Ishikawa (cell line): ENCODE measurements at regions not wholly inside any gene's neighbourhood (a gene's known extent, or its start where the extent isn't known, plus 50 kb on each side); places are given as distances from the start of the nearest gene placed in this dataset.

Source experiments
- CEBPB ChIP-seq: IDR thresholded peaks from 2 replicates; pipeline ENCODE4 v1.6.1; 2012
- CREB1 ChIP-seq: IDR thresholded peaks from 2 replicates; pipeline ENCODE4 v1.6.1; 2012; ENCODE audit warnings: low read depth
- EGR1 ChIP-seq: IDR thresholded peaks from 2 replicates; pipeline ENCODE4 v1.6.1; 2012
- EP300 ChIP-seq: IDR thresholded peaks from 2 replicates; pipeline ENCODE4 v1.6.1; 2012; ENCODE audit warnings: borderline replicate concordance
- FOXM1 ChIP-seq: IDR thresholded peaks from 2 replicates; pipeline ENCODE4 v1.6.1; 2012; ENCODE audit warnings: low read depth, borderline replicate concordance
- NFIC ChIP-seq: IDR thresholded peaks from 2 replicates; pipeline ENCODE4 v1.6.1; 2012
- RAD21 ChIP-seq: IDR thresholded peaks from 2 replicates; pipeline ENCODE4 v1.6.1; 2012; ENCODE audit warnings: low read depth
- TAF1 ChIP-seq: IDR thresholded peaks from 2 replicates; pipeline ENCODE4 v1.6.1; 2012; ENCODE audit warnings: low read depth, mild to moderate bottlenecking
- TCF12 ChIP-seq: IDR thresholded peaks from 2 replicates; pipeline ENCODE4 v1.6.1; 2012; ENCODE audit warnings: low read depth
- TEAD4 ChIP-seq: IDR thresholded peaks from 2 replicates; pipeline ENCODE4 v1.6.1; 2012
- YY1 ChIP-seq: IDR thresholded peaks from 2 replicates; pipeline ENCODE4 v1.6.1; 2012; ENCODE audit warnings: low read depth
- ZBTB7A ChIP-seq: IDR thresholded peaks from 2 replicates; pipeline ENCODE4 v1.6.1; 2012; ENCODE audit warnings: low read depth
- TF ChIP-seq, protein P1 (sequence below): IDR thresholded peaks from 2 replicates; pipeline ENCODE4 v1.6.1; 2012
- TF ChIP-seq, protein P2 (sequence below): IDR thresholded peaks from 2 replicates; pipeline ENCODE4 v1.6.1; 2012
- TF ChIP-seq, protein P3 (sequence below): IDR thresholded peaks from 2 replicates; pipeline ENCODE4 v1.6.1; 2012; ENCODE audit warnings: low read depth, mild to moderate bottlenecking

DNA sequence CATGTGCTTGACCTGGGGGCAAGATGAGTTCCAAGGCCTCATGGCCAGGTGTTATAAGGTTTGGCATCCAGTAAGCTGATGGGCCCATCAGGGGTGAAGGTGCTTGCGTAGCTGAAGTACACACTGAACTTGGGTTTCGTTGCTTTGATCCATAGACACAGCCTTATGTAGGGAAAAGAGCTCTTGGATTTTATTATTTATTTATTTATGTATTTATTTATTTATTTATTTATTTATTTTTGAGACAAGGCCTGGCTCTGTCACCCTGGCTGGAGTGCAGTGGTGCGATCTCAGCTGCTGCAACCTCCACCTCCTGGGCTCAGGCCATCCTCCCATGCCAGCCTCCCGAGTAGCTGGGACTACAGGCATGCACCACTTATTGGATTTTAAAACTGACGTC, 63.2 kb downstream of the FOXD2 start:
- no peak for TF ChIP-seq CREB1
- TF ChIP-seq EP300: no peak
- TF ChIP-seq, protein P1, sequence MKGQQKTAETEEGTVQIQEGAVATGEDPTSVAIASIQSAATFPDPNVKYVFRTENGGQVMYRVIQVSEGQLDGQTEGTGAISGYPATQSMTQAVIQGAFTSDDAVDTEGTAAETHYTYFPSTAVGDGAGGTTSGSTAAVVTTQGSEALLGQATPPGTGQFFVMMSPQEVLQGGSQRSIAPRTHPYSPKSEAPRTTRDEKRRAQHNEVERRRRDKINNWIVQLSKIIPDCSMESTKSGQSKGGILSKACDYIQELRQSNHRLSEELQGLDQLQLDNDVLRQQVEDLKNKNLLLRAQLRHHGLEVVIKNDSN: no peak
- TF ChIP-seq, protein P2, sequence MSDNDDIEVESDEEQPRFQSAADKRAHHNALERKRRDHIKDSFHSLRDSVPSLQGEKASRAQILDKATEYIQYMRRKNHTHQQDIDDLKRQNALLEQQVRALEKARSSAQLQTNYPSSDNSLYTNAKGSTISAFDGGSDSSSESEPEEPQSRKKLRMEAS: no peak
- no peak for TF ChIP-seq FOXM1

DNA sequence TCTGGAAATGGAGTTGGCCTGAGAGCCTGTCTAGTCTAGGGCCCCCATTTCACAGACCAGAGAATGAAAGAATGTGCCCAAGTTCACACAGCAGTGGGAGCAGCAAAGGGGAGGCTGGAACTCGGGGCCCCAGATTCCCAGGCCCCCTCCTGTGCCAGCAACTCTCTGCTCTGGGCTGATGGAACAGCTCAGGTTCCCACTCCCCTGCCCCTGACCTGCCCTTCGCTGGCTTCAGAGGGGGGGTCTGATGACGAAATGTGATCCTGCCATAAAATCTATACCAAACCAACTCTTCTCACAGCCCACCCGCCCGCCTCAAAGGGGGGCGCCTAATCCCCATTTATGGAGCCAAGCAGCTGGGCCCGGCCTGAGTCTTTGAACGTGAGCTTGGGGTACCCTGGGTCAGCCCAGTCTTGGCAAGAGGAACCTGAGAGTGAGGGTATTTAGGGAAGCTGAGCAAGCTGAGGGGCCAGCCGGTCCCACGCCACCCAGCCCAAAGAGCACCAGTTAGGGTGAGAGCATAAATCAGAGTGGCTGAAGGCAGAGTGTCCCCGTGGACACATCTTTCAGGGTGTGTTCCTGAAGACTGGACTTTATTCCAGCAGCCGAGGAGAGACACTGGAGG, 65.0 kb downstream of the FOXD2 start:
- TF ChIP-seq RAD21 (no peak), TCF12 (no peak), CEBPB (no peak), EP300 (no peak), NFIC (no peak), CREB1 (no peak), TEAD4 (no peak), ZBTB7A (no peak), FOXM1 (no peak), TAF1 (no peak), YY1 (no peak), EGR1 (no peak)
- TF ChIP-seq, protein P2: no peak
- TF ChIP-seq, protein P3, sequence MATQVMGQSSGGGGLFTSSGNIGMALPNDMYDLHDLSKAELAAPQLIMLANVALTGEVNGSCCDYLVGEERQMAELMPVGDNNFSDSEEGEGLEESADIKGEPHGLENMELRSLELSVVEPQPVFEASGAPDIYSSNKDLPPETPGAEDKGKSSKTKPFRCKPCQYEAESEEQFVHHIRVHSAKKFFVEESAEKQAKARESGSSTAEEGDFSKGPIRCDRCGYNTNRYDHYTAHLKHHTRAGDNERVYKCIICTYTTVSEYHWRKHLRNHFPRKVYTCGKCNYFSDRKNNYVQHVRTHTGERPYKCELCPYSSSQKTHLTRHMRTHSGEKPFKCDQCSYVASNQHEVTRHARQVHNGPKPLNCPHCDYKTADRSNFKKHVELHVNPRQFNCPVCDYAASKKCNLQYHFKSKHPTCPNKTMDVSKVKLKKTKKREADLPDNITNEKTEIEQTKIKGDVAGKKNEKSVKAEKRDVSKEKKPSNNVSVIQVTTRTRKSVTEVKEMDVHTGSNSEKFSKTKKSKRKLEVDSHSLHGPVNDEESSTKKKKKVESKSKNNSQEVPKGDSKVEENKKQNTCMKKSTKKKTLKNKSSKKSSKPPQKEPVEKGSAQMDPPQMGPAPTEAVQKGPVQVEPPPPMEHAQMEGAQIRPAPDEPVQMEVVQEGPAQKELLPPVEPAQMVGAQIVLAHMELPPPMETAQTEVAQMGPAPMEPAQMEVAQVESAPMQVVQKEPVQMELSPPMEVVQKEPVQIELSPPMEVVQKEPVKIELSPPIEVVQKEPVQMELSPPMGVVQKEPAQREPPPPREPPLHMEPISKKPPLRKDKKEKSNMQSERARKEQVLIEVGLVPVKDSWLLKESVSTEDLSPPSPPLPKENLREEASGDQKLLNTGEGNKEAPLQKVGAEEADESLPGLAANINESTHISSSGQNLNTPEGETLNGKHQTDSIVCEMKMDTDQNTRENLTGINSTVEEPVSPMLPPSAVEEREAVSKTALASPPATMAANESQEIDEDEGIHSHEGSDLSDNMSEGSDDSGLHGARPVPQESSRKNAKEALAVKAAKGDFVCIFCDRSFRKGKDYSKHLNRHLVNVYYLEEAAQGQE: no peak

DNA sequence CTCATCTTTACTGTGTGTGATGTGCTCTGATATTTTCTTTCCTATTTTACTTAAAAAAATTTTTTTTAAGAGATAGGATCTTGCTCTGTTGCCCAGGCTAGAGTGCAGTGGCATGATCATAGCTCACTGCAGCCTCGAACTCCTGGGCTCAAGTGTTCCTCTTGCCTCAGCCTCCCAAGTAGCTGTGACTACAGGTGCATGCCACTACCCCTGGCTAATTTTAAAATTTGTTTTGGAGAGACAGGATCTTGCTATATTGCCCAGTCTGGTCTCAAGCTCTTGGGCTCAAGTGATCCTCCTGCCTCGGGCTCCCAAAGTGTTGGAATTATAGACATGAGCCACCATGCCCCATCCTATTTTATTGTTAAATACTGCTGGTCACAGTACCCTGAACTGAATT, 67.4 kb downstream of the FOXD2 start:
- TF ChIP-seq ZBTB7A: no peak
- TF ChIP-seq TAF1: no peak
- TF ChIP-seq CREB1: no peak

DNA sequence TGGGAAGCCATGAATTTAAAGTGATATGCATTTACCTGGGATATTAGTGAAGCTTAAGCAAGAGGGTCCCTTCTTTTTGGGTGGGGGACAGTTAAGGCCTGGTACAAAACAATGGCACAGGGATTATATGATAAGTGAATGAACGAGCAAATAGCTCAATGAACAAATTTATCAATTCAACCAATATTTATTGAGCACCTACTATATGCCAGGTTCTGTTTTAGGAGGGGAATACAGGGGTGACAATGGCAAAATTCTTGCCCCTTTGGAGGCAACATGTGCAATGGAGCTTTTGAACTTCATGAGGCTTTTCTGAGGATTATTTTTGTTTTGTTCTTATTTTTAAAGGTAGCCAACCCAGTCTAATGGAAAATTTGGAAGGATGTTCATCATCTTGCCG, 68.2 kb downstream of the FOXD2 start:
- TF ChIP-seq EP300 (no peak), TEAD4 (no peak), EGR1 (no peak), CEBPB (no peak), TAF1 (no peak), CREB1 (no peak), YY1 (no peak), NFIC (no peak), TCF12 (no peak), RAD21 (no peak), ZBTB7A (no peak), FOXM1 (no peak)
- TF ChIP-seq, protein P1: no peak
- TF ChIP-seq, protein P3: no peak
- TF ChIP-seq, protein P2: no peak

DNA sequence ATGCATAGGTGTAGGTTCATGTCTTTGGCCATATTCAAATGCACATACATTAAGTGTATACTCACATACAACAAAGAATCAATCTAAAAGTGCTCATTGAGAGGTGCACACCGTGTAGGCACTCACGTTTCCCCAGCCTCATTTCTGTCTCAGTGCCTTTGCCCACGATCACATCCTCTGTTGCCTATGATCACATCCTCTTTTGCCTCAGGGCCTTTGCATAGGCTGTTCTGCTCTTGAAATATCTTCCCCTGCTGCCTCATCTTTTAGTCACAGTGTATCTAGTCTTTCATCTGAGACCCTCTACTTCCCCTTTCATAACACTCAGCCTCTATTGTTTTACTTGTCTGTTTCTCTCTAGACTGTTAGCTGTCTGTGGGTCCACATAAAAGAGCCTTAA, 69.3 kb downstream of the FOXD2 start:
- TF ChIP-seq NFIC (no peak), CREB1 (no peak), RAD21 (no peak), EGR1 (no peak), EP300 (no peak), ZBTB7A (no peak), CEBPB (no peak), TCF12 (no peak), FOXM1 (no peak), YY1 (no peak), TAF1 (no peak), TEAD4 (no peak)
- TF ChIP-seq, protein P2: no peak
- TF ChIP-seq, protein P3: no peak
- TF ChIP-seq, protein P1: no peak
